Lower leg skin (tissue), 4 donors: ENCODE measurements at regions not wholly inside any gene's neighbourhood (a gene's known extent, or its start where the extent isn't known, plus 50 kb on each side); places are given as distances from the start of the nearest gene placed in this dataset.
"Not testable (repeated sequence)": the region's sequence is repeated elsewhere in the genome, so short reads cannot be mapped to it uniquely, and the experiment has no call there.

Experiments
- DNase-seq, 2 donors: peaks; one replicate each; pipeline ENCODE4 v3.0.0-alpha.2; 2019; ENCODE audit warnings: low spot score in 2 of 2
- H3K4me3 ChIP-seq: fragments of 200-600 bp; sonication (generic); 2 replicates; pipeline ENCODE4 v1.5.1; 2017; ENCODE audit warnings: mild to moderate bottlenecking, low read depth; ENCODE audit not compliant: poor library complexity, severe bottlenecking
- POLR2A ChIP-seq, 2 donors: fragments of 450-650 bp; IDR thresholded peaks; one replicate each; pipeline ENCODE4 v1.6.1; 2016 to 2017; ENCODE audit warnings: antibody characterized with exemption in 2 of 2, mild to moderate bottlenecking in 1 of 2, moderate library complexity in 1 of 2
- WGBS, 2 donors: methylation state at CpG; one replicate each; pipeline ENCODE4 v1.1.5; 2018; 5-methylcytosine and 5-hydroxymethylcytosine counted together
- intact Hi-C: fragments of 100-400 bp; cut with DNase I; formaldehyde crosslinking; loops from one replicate; pipeline ENCODE4 v1.15.0; 2023; ENCODE audit warnings: low total_unique reads
- TF ChIP-seq, protein P1 (sequence below), 3 donors: fragments of 450-650 bp; IDR thresholded peaks; one replicate each; pipeline ENCODE4 v1.5.1; 2016; ENCODE audit warnings: antibody characterized with exemption in 3 of 3, mild to moderate bottlenecking in 3 of 3, moderate library complexity in 2 of 3

DNA sequence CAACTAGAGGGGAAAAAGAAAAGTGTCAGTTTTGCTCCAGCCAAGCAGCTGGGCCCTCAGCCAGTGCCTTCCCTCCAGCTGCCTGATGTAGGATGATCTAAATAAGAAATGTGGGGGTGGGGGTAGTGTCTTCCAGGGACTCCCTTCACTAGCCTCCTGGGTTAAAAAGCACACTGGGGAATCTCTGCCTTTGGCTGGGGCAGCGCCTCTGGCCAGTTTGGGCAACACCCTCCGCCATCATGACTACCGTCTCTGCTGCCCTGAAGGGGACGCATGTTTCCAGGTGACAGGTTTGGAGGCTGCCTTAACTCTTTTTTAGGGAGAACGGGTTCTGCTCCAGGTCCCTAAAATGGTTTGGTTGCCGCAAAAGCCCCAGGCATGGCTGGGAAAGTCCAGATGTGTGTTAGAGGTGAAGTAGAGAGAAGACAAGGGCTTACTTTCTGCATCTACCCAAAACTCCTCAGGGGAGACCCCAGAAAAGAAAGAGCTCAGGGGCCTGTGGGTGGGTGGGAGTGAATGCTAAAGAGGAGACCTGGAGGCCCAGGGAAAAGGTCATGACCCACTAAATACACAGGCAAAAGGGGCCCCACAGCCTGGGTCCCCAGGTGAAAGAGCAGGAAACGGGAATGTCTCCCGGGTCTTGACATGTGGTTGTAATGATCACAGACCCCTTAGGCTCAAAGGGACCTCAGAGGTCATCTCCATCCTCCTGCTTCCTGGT is 132.8 kb upstream of the CCND2 start:
- peak in 1 of 2 donors; percentile 43 for DNase-seq
- WGBS, 2 donors, result 74 to 76% methylated on average over 8 of the region's 8 CpGs
- H3K4me3 ChIP-seq, result no peak overlapping the region
- TF ChIP-seq POLR2A (IDR thresholded peaks at IDR 0.05), result no peak
- TF ChIP-seq, protein P1, sequence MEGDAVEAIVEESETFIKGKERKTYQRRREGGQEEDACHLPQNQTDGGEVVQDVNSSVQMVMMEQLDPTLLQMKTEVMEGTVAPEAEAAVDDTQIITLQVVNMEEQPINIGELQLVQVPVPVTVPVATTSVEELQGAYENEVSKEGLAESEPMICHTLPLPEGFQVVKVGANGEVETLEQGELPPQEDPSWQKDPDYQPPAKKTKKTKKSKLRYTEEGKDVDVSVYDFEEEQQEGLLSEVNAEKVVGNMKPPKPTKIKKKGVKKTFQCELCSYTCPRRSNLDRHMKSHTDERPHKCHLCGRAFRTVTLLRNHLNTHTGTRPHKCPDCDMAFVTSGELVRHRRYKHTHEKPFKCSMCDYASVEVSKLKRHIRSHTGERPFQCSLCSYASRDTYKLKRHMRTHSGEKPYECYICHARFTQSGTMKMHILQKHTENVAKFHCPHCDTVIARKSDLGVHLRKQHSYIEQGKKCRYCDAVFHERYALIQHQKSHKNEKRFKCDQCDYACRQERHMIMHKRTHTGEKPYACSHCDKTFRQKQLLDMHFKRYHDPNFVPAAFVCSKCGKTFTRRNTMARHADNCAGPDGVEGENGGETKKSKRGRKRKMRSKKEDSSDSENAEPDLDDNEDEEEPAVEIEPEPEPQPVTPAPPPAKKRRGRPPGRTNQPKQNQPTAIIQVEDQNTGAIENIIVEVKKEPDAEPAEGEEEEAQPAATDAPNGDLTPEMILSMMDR (IDR thresholded peaks at IDR 0.05), result no peak
- intact Hi-C loops, result no loop called here

DNA sequence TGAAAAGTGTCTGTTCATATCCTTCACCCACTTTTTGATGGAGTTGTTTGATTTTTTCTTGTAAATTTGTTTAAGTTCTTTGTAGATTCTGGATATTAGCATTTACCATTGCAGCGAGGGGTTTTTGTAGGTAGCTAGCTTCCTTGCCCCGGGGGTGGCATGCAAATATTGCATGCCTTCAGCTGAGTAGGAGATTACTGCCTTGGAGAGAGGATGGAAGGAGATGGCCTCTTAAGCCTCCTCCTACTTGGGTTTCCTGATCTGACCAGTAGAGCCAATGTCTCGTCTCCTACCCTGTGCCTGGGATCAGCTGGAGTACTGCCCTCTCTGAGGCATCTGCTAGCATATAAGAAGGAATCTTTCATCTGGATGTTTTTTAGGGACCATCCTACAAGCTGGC is 134.4 kb upstream of the CCND2 start:
- intact Hi-C loops, result no loop called here
- 81 to 84% methylated on average over 3 of the region's 3 CpGs for WGBS, 2 donors
- DNase-seq, result peak in 1 of 2 donors; percentile 49
- TF ChIP-seq, protein P1 (IDR thresholded peaks at IDR 0.05), result no peak
- no peak for TF ChIP-seq POLR2A (IDR thresholded peaks at IDR 0.05)
- H3K4me3 ChIP-seq, result no peak overlapping the region

DNA sequence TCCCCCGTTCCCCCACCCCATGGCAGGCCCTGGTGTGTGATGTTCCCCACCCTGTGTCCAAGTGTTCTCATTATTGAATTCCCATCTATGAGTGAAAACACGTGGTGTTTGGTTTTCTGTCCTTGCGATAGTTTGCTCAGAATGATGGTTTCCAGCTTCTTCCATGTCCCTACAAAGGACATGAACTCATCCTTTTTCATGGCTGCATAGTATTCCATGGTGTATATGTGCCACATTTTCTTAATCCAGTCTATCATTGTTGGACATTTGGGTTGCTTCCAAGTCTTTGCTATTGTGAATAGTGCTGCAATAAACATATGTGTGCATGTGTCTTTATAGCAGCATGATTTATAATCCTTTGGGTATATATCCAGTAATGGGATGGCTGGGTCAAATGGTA is 135.0 kb upstream of the CCND2 start:
- H3K4me3 ChIP-seq, DNase-seq, intact Hi-C loops: not testable (repeated sequence)
- 90 to 92% methylated on average over 3 of the region's 3 CpGs for WGBS, 2 donors

DNA sequence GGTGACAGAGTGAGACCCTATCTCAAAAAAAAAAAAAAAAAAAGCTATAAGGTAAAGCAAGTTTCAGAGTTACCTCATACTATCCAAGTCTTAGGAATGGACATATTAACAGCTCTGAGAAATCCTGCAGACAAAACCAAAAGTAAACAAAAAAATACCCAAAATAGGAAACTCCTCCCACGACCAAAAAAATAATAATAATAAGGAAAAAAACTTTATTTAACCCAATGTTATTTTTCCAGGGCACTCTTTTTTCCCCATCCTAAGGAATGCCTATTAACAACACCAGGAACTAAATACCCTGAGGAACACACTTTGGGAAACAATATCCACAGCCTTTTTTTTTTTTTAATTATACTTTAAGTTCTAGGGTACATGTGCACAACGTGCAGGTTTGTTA is 135.5 kb upstream of the CCND2 start:
- intact Hi-C loops, result no loop called here
- DNase-seq, result no peak

DNA sequence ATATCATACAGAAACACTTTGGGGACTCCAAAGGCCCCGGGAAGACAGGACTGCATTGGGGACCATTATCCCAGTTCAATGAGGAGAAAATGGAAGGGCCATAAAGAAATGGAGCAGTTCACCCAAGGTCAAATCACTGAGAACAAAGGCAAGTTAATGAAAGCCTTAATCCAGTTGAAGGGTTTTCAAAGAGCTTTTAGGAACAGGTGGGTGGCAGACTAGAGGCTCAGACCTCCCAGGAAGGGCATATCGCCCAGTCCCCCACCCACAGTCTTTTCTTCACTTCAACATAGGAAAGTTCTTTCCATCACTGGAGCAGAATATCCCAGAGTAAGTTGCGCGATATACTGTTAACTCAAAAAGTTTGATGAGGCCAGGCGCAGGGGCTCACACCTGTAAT is 136.1 kb upstream of the CCND2 start:
- intact Hi-C loops, result no loop called here
- no peak for TF ChIP-seq POLR2A (IDR thresholded peaks at IDR 0.05)
- TF ChIP-seq, protein P1 (IDR thresholded peaks at IDR 0.05), result no peak

More for the DNA sequence above, 135.5 kb upstream of the CCND2 start:
- WGBS, 2 donors, result 78 to 88% methylated on average over 2 of the region's 2 CpGs
- H3K4me3 ChIP-seq, result no peak overlapping the region
- no peak for TF ChIP-seq POLR2A (IDR thresholded peaks at IDR 0.05)
- TF ChIP-seq, protein P1 (IDR thresholded peaks at IDR 0.05), result no peak

DNA sequence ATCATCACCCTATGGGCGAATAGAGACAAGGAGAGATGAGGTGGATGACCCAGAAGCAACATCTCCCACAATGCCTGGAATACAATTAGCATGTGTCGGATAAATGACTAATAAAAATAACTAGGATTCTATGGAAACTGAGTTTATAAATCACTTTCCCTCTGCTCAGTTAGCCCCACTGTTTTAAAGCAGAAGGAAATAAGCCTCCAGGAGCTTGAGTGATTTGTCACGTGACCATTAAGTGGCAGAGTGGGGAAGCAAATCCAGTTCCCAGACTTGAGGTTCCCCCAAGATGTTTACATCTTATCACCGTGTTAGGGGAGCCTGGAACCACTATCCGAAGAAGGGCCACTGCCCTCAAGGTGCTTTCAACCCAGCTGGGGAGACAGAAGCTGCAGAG is 136.5 kb upstream of the CCND2 start:
- WGBS, 2 donors, result 69 to 70% methylated on average over 5 of the region's 5 CpGs
- intact Hi-C loops, result no loop called here

More for the DNA sequence above, 136.1 kb upstream of the CCND2 start:
- no peak for DNase-seq
- WGBS, 2 donors, result 84 to 88% methylated on average over 5 of the region's 5 CpGs
- H3K4me3 ChIP-seq, result no peak overlapping the region

More for the DNA sequence above, 136.5 kb upstream of the CCND2 start:
- TF ChIP-seq, protein P1 (IDR thresholded peaks at IDR 0.05), result no peak
- TF ChIP-seq POLR2A (IDR thresholded peaks at IDR 0.05), result no peak
- no peak for DNase-seq
- no peak overlapping the region for H3K4me3 ChIP-seq
